GM23338 (cell line): ENCODE measurements at regions not wholly inside any gene's neighbourhood (a gene's known extent, or its start where the extent isn't known, plus 50 kb on each side); places are given as distances from the start of the nearest gene placed in this dataset.
A peak's percentile ranks its signal among the peaks of the same experiment; 100 is the strongest.
"Not testable (repeated sequence)": the region's sequence is repeated elsewhere in the genome, so short reads cannot be mapped to it uniquely, and the experiment has no call there.

Experiments used
- ATAC-seq: fragments of 200-7000 bp; cut with Tn5 transposase; 3 replicates; pipeline ENCODE4 v1.9.1; 2020
- DNase-seq: peaks from one replicate; pipeline ENCODE4 v3.0.0-alpha.2; 2015; ENCODE audit warnings: low spot score
- H2AFZ ChIP-seq: fragments of 200-600 bp; sonication (generic); 2 replicates; pipeline ENCODE4 v1.8.0; 2016; ENCODE audit warnings: antibody characterized with exemption, mild to moderate bottlenecking, moderate library complexity
- H3F3A ChIP-seq: fragments of 200-600 bp; sonication (generic); replicated peaks from 2 replicates; pipeline ENCODE4 v1.8.0; 2017; ENCODE audit warnings: antibody characterized with exemption, mixed run types, low read depth
- H3K27ac ChIP-seq: fragments of 200-600 bp; sonication (generic); 2 replicates; pipeline ENCODE4 v1.6.1; 2016; ENCODE audit warnings: low read depth
- H3K27me3 ChIP-seq: fragments of 200-600 bp; sonication (generic); 2 replicates; pipeline ENCODE4 v1.8.0; 2016; ENCODE audit warnings: mild to moderate bottlenecking, mixed run types, moderate library complexity; ENCODE audit not compliant: insufficient read depth
- H3K36me3 ChIP-seq: fragments of 200-600 bp; sonication (generic); 2 replicates; pipeline ENCODE4 v1.8.0; 2016; ENCODE audit warnings: mild to moderate bottlenecking; ENCODE audit not compliant: insufficient read depth
- H3K4me1 ChIP-seq: fragments of 200-600 bp; sonication (generic); 2 replicates; pipeline ENCODE4 v1.8.0; 2016; ENCODE audit warnings: mild to moderate bottlenecking, moderate library complexity; ENCODE audit not compliant: insufficient read depth
- H3K4me2 ChIP-seq: fragments of 200-600 bp; sonication (generic); 2 replicates; pipeline ENCODE4 v1.7.1; 2017; ENCODE audit warnings: mixed run types
- H3K4me3 ChIP-seq: fragments of 200-600 bp; sonication (generic); 2 replicates; pipeline ENCODE4 v1.6.1; 2016; ENCODE audit warnings: mixed run types
- H3K79me2 ChIP-seq: fragments of 200-600 bp; sonication (generic); replicated peaks from 2 replicates; pipeline ENCODE4 v1.8.0; 2017; ENCODE audit warnings: mild to moderate bottlenecking; ENCODE audit not compliant: insufficient read depth
- H3K9me2 ChIP-seq: fragments of 200-600 bp; sonication (generic); 2 replicates; pipeline ENCODE4 v1.8.0; 2017; ENCODE audit not compliant: insufficient read depth
- H4K20me1 ChIP-seq: fragments of 200-600 bp; sonication (generic); replicated peaks from 2 replicates; pipeline ENCODE4 v1.8.0; 2017; ENCODE audit warnings: mild to moderate bottlenecking; ENCODE audit not compliant: insufficient read depth
- H3K27ac Mint-ChIP-seq: 2 replicates; pipeline ENCODE4 v1.8.0; 2020; ENCODE audit warnings: inconsistent platforms, mild to moderate bottlenecking, moderate library complexity, mixed read lengths
- H3K27me3 Mint-ChIP-seq: 3 replicates; pipeline ENCODE4 v1.8.0; 2022; ENCODE audit warnings: low read depth, mild to moderate bottlenecking, moderate library complexity, mixed read lengths, inconsistent platforms; ENCODE audit not compliant: insufficient read depth, poor library complexity
- H3K36me3 Mint-ChIP-seq: 3 replicates; pipeline ENCODE4 v1.8.0; 2021; ENCODE audit warnings: low read depth, mild to moderate bottlenecking, inconsistent platforms, moderate library complexity, mixed read lengths
- H3K4me1 Mint-ChIP-seq: 3 replicates; pipeline ENCODE4 v1.8.0; 2020; ENCODE audit warnings: mild to moderate bottlenecking, inconsistent platforms, mixed read lengths
- H3K4me3 Mint-ChIP-seq: 3 replicates; pipeline ENCODE4 v1.8.0; 2021; ENCODE audit warnings: moderate library complexity, mild to moderate bottlenecking, inconsistent platforms, mixed read lengths
- H3K9me3 Mint-ChIP-seq: 3 replicates; pipeline ENCODE4 v1.8.0; 2020; ENCODE audit warnings: moderate library complexity, mild to moderate bottlenecking, inconsistent platforms, mixed read lengths
- CREB1 ChIP-seq: fragments of 250-450 bp; sonication (Bioruptor Pico); IDR thresholded peaks from 2 replicates; pipeline ENCODE4 v1.5.0; 2020; ENCODE audit warnings: low read depth, mild to moderate bottlenecking, moderate library complexity
- CTCF ChIP-seq, 2 experiments: fragments of 200-600 bp in 1 of 2; sonication (generic) in 1 of 2; conservative IDR thresholded peaks; 2 replicates each; pipeline versions ENCODE4 v1.5.1 to v1.6.1; 2016 to 2017; ENCODE audit warnings: antibody characterized with exemption in 2 of 2, low read depth in 2 of 2, mild to moderate bottlenecking in 2 of 2, moderate library complexity in 1 of 2
- NANOG ChIP-seq: IDR thresholded peaks from 2 replicates; pipeline ENCODE4 v1.6.1; 2016; ENCODE audit warnings: antibody characterized with exemption, borderline replicate concordance
- POLR2AphosphoS5 ChIP-seq: IDR thresholded peaks from 2 replicates; pipeline ENCODE4 v1.6.1; 2016; ENCODE audit warnings: antibody characterized with exemption, low read depth
- STAT1 ChIP-seq: IDR thresholded peaks from one replicate; pipeline ENCODE4 v1.6.1; 2016; ENCODE audit warnings: antibody characterized with exemption; ENCODE audit not compliant: unreplicated experiment
- ZNF331 ChIP-seq: fragments of 250-450 bp; sonication (Bioruptor Pico); IDR thresholded peaks from 2 replicates; pipeline ENCODE4 v1.5.0; 2020; ENCODE audit warnings: low read depth, mild to moderate bottlenecking, moderate library complexity

- peak; percentile 73 for ATAC-seq
- Histone ChIP-seq H4K20me1 (no peaks in the 10 kb centered on the region), H3K4me3 (no peak overlapping the region), H3F3A (no peaks in the 10 kb centered on the region), H3K4me2 (no peak overlapping the region), H3K36me3 (no peaks in the 10 kb centered on the region), H3K79me2 (no peaks in the 10 kb centered on the region), H3K9me2 (no peaks in the 10 kb centered on the region), H3K4me1 (no peaks in the 10 kb centered on the region), H3K27me3 (no peaks in the 10 kb centered on the region), H3K27ac (no peak overlapping the region), H2AFZ (peak overlapping the region; percentile 66; the same call in 1 of the 2 replicates)
- Mint-ChIP-seq H3K27ac (no peak overlapping the region), H3K36me3 (no peaks in the 10 kb centered on the region), H3K4me1 (no peaks in the 10 kb centered on the region), H3K4me3 (no peak overlapping the region), H3K27me3 (peaks cover 6% of the 10 kb centered on the region), H3K9me3 (no peaks in the 10 kb centered on the region; the same call in 1 of the 3 replicates)
- DNase-seq = no peak
- TF ChIP-seq NANOG = no peak
- TF ChIP-seq CTCF (conservative IDR thresholded peaks at IDR 0.05; ENCODE audit: low read depth in 2 of 2) = peak; percentile 19 to 30; a peak in 2 of 4 replicates
Measured at GRCh38 chr12:116448165-116448739, 110.9 kb upstream of the MAP1LC3B2 start.

GRCh38 chr12:116450406-116450910 is 108.7 kb upstream of the MAP1LC3B2 start:
- Mint-ChIP-seq H3K9me3 (no peaks in the 10 kb centered on the region; the same call in 1 of the 3 replicates), H3K4me1 (peaks cover 9% of the 10 kb centered on the region), H3K27ac (no peak overlapping the region), H3K4me3 (no peak overlapping the region), H3K27me3 (peaks cover 8% of the 10 kb centered on the region), H3K36me3 (no peaks in the 10 kb centered on the region)
- DNase-seq (no peak), ATAC-seq (no peak)
- TF ChIP-seq STAT1 (no peak), CREB1 (CRISPR knock-in tag) (no peak), POLR2AphosphoS5 (no peak), CTCF (conservative IDR thresholded peaks at IDR 0.05; ENCODE audit: low read depth in 2 of 2) (no peak), ZNF331 (CRISPR knock-in tag) (no peak)
- Histone ChIP-seq H3K9me2 (no peaks in the 10 kb centered on the region), H3K4me3 (no peak overlapping the region), H3K79me2 (no peaks in the 10 kb centered on the region), H3F3A (no peaks in the 10 kb centered on the region), H2AFZ (no peak overlapping the region), H3K36me3 (no peaks in the 10 kb centered on the region), H3K4me2 (no peak overlapping the region), H3K4me1 (0 out of 2 replicates have a peak, but pooled peaks cover 4% of the 10 kb centered on the region), H3K27me3 (no peaks in the 10 kb centered on the region), H3K27ac (no peak overlapping the region), H4K20me1 (no peaks in the 10 kb centered on the region)

- H3K4me1 Mint-ChIP-seq = peaks cover 15% of the 10 kb centered on the region
- not testable (repeated sequence) for H3K27ac ChIP-seq, H3K4me1 ChIP-seq, H3K36me3 Mint-ChIP-seq, H3K9me2 ChIP-seq, H3K9me3 Mint-ChIP-seq, ATAC-seq, H3K4me2 ChIP-seq, H3K27me3 ChIP-seq, H3K36me3 ChIP-seq, H3K27ac Mint-ChIP-seq, H3K4me3 ChIP-seq, H4K20me1 ChIP-seq, H3K79me2 ChIP-seq, H2AFZ ChIP-seq, H3K4me3 Mint-ChIP-seq, DNase-seq, H3F3A ChIP-seq
- H3K27me3 Mint-ChIP-seq = peaks cover 11% of the 10 kb centered on the region
Measured at GRCh38 chr12:116452975-116453374, 106.2 kb upstream of the MAP1LC3B2 start.
